ENCODE measurements at regions not wholly inside any gene's neighbourhood (a gene's known extent, or its start where the extent isn't known, plus 50 kb on each side); places are given as distances from the start of the nearest gene placed in this dataset.
"Not testable (repeated sequence)": the region's sequence is repeated elsewhere in the genome, so short reads cannot be mapped to it uniquely, and the experiment has no call there.

- no peak for DNase-seq
These were observed 158.1 kb downstream of the UNC5CL start for GRCh38 chr6:40880906-40881305.

GRCh38 chr6:40879169-40879568 lies 159.9 kb downstream of the UNC5CL start:
- no peak for DNase-seq

GRCh38 chr6:40877362-40877761 lies 161.7 kb downstream of the UNC5CL start:
- no peak for DNase-seq

- no peak for DNase-seq
These were observed 162.7 kb downstream of the UNC5CL start for GRCh38 chr6:40876336-40876735.

- DNase-seq = no peak
These were observed 164.5 kb downstream of the UNC5CL start for GRCh38 chr6:40874495-40874894.

- no peak for DNase-seq
These were observed 167.6 kb downstream of the UNC5CL start for GRCh38 chr6:40871424-40871823.

GRCh38 chr6:40868089-40868865 lies 170.7 kb downstream of the UNC5CL start:
- DNase-seq = not testable (repeated sequence)

- DNase-seq = not testable (repeated sequence)
These were observed 171.5 kb downstream of the UNC5CL start for GRCh38 chr6:40867527-40867926.

- DNase-seq = not testable (repeated sequence)
These were observed 173.8 kb downstream of the UNC5CL start for GRCh38 chr6:40865259-40865658.

- DNase-seq = no peak
These were observed 178.6 kb downstream of the UNC5CL start for GRCh38 chr6:40860443-40860842.

- no peak for DNase-seq
These were observed 182.8 kb downstream of the UNC5CL start for GRCh38 chr6:40856271-40856670.

- DNase-seq = no peak
These were observed 183.7 kb downstream of the UNC5CL start for GRCh38 chr6:40855168-40855880.

- DNase-seq = no peak
These were observed 184.4 kb downstream of the UNC5CL start for GRCh38 chr6:40854592-40854991.

GRCh38 chr6:40852779-40853373 lies 186.1 kb downstream of the UNC5CL start:
- DNase-seq = no peak

GRCh38 chr6:40849546-40849945 lies 189.5 kb downstream of the UNC5CL start:
- no peak for DNase-seq

- no peak for DNase-seq
These were observed 190.0 kb downstream of the UNC5CL start for GRCh38 chr6:40848868-40849514.

- no peak for DNase-seq
These were observed 191.0 kb downstream of the UNC5CL start for GRCh38 chr6:40848038-40848437.

GRCh38 chr6:40845553-40845952 lies 193.5 kb downstream of the UNC5CL start:
- DNase-seq = no peak

GRCh38 chr6:40844246-40844645 lies 194.8 kb downstream of the UNC5CL start:
- no peak for DNase-seq

- DNase-seq = no peak
These were observed 197.3 kb downstream of the UNC5CL start for GRCh38 chr6:40841721-40842120.

GRCh38 chr6:40832691-40833090 lies 206.3 kb downstream of the UNC5CL start:
- DNase-seq = no peak

- no peak for DNase-seq
These were observed 207.6 kb downstream of the UNC5CL start for GRCh38 chr6:40831381-40831780.

GRCh38 chr6:40825102-40825501 lies 213.9 kb downstream of the UNC5CL start:
- DNase-seq = no peak
